GM21786 (cell line): ENCODE measurements at regions not wholly inside any gene's neighbourhood (a gene's known extent, or its start where the extent isn't known, plus 50 kb on each side); places are given as distances from the start of the nearest gene placed in this dataset.
"Not testable (repeated sequence)": the region's sequence is repeated elsewhere in the genome, so short reads cannot be mapped to it uniquely, and the experiment has no call there.

Experiments
- ATAC-seq: cut with Tn5 transposase; IDR thresholded peaks from one replicate; pipeline ENCODE4 v1.9.1; 2021; ENCODE audit not compliant: unreplicated experiment

GRCh38 chr20:26134606-26135005, 438.0 kb upstream of the ZNF337 start:
- no peak for ATAC-seq

DNA sequence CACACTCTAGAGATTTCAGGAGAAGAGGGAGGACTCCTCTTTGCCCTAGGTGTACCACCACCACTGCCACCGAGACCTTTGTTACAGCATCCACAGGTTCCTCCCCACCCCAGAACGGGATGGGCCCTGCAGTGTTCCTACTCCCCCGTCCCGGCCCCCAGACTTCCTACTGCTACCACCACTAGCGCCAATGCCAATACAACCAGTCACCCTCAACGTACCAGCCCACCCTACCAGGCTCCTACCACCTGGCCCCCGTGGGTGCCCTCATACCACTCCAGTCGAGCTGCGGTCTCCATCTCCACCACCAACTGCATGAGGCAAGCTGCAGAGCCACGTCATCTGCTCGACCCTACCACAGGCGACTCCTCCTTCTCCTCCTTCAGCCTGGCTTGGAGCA, 437.1 kb upstream of the ZNF337 start:
- not testable (repeated sequence) for ATAC-seq

DNA sequence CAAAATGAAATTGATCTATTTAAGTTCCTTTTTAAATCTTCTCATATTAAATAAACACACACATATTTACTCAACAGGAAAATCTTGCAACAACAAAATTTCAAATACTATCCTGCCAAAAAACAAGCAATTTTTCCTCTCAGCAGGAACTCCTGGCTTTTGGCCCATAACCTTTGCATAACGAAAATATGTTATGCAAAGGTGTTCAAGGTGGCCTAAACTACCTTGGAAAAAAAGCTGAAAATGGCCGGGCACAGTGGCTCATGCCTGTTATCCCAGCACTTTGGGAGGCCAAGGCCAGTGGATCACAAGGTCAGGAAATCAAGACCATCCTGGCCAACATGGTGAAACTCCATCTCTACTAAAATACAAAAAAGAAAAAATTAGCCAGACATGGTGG, 424.3 kb upstream of the ZNF337 start:
- ATAC-seq: not testable (repeated sequence)

DNA sequence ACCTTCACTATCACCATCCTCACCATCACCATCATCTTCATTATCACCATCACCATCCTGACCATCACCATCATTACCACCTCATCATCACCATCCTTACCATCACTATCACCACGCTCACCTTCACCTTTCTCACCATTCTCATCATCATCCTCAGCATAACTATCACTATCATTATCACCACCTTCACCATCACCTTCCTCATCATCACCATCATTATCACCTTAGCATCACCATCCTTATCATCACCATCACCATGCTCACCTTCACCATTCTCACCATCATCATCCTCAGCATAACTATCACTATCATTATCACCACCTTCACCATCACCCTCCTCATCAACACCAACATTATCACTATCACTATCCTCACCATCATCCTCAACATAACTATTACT, 397.8 kb upstream of the ZNF337 start:
- not testable (repeated sequence) for ATAC-seq

- ATAC-seq: not testable (repeated sequence)
Observed at GRCh38 chr20:26091921-26092320, 395.3 kb upstream of the ZNF337 start.

- not testable (repeated sequence) for ATAC-seq
Observed at GRCh38 chr20:26086195-26086594, 389.5 kb upstream of the ZNF337 start.

GRCh38 chr20:26073972-26074371, 377.3 kb upstream of the ZNF337 start:
- not testable (repeated sequence) for ATAC-seq

DNA sequence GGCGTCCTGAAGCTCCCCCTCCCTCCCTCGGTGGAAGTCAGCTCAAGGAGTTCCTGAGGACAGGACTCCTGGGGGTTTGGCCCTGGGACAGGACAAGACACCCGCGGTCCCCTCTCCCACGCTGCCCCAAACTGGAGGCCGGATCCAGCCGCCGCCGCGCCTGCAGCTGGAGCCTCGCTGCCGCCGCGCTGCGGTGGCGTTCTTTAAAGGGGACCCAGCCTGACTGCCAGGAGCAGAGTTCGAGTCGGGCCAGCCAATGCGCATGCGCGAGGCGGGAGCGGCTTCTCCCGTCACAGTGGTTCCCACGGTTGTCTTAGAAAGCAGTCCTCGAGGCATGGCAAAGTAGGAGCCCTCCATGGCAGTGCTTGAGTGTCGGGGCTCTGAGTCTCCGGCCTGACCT, 362.7 kb upstream of the ZNF337 start:
- not testable (repeated sequence) for ATAC-seq

- not testable (repeated sequence) for ATAC-seq
Observed at GRCh38 chr20:26058446-26058845, 361.8 kb upstream of the ZNF337 start.

DNA sequence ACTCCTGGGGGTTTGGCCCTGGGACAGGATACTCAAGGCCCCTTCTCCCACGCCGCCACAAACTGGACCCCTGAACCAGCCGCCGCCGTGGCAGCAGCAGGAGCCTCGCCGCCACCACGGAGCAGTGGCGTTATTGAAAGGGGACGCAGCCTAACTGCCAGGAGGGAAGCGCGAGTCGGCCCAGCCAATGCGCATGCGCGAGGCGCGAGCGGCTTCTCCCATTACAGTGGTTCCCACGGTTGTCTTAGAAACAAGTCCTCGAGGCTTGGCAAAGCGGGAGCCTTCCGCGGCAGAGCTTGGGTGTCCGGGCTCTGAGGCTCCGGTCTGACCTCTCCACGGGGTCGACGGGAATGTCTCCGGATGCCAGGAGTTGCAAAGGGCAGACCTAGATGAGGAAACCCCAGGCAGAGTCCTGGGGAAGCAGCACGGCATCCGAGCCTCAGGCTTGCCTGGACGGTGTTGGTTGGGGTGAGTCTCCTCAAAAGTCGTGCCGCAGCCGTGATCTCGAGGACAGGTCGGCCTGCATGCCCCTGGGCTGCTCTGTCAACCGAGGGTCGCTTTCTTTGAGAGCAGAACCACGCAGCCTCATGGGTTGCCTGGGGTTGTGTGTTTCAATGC, 360.6 kb upstream of the ZNF337 start:
- ATAC-seq: not testable (repeated sequence)

- ATAC-seq: not testable (repeated sequence)
Observed at GRCh38 chr20:26025792-26026191, 329.1 kb upstream of the ZNF337 start.

GRCh38 chr20:26010942-26011276, 314.3 kb upstream of the ZNF337 start:
- not testable (repeated sequence) for ATAC-seq

DNA sequence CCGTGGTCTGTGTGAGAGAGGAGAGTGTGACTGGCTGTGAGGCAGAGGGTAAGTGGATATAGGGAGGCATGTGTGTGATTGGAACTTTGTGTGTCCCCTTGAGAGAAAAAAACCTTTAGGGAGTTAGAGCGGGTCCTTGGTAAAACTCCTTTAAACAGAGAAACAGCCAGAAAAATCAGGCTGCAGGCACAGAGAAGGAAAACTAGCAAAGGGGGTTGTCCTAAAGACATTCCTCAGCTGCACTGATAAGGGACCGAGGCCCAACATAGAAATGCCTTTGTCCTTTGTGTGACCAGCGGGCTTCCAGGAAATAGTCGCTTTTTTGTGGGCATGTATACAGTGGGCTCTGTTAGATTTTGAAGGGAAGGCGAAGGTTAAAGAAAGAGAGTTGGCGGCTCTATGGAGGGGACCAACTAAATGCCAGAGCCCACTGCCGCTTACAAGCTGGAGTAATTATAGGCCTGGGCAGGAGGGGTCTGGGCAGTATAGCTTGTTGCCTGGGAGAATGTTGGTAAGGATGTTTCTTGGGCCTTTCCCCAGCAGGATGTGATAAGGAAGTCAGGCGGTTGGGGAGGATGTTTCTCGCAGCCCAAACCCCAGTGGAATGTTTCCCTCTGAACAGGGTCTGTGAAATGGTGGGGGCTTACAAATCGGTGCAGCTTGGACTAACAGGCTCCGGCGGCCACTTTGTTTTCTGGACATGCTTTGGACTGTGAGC, 313.7 kb upstream of the ZNF337 start:
- not testable (repeated sequence) for ATAC-seq

DNA sequence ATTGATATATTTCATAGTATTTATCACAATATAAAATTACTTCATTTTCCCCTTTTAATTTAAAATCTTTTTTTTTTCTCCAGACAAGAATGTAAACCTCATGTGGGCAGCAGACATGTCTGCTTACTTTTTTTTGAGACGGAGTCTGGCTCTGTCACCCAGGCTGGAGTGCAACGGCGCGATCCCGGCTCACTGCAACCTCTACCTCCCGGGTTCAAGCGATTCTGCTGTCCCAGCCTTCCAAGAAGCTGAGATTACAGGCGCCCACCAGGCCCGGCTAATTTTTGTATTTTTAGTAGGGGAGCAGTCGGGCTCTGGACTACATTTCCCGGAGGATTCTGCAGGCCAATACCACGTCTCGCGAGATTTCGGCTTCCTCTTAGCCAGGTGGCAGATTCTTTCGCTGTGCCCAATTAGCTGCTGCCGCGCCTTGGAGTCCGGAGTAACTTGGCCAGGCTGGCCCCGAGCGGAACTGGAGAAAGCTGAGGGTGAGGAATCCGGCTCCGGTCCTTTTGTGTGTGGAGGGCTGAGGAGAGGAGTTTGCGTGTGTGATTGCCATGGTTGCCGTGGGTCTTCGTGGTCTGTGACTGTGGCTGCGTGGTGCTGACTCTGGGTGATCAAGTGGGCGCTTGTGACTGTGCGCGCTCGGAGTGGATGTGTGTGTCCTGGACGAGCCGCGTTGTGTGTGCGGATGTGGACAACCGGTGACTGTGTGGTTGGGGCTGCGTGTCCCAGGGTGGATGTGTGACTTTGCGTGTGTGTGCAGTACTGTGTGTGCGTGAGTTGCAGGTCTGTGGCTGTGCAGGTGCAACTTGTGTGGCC, 313.0 kb upstream of the ZNF337 start:
- ATAC-seq: not testable (repeated sequence)

DNA sequence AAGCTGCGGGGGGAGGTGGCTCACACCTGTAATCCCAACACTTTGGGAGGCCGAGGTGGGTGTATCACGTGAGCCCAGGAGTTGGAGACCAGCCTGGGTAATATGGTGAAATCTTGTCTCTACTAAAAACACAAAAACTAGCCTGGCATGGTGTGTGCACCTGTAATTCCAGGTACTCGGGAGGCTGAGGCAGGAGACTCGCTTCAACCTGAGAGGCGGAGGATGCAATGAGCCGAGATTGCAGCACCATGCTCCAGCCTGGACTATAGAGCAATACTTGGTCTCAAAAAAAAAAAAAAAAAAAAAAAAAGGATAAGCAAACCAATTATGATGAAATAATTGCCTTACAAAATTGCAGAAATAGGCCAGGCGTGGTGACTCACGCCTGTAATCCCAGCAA, 311.4 kb upstream of the ZNF337 start:
- not testable (repeated sequence) for ATAC-seq

DNA sequence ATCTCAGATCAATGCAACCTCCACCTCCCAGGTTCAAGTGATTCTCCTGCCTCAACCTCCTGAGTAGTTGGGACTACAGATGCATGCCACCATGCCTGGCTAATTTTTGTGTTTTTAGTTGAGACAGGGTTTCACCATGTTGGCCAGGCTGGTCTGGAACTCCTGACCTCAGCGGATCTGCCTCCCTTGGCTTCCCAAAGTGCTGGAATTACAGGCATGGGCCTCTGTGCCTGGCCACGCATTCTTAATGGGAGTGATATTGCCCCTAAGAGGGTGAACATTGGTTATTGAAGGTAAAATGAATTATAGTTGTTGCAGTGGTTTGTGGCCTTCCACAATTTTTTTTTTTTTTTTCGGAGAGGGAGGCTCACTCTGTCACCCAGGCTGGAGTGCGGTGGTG, 309.5 kb upstream of the ZNF337 start:
- not testable (repeated sequence) for ATAC-seq

GRCh38 chr20:26003959-26004358, 307.3 kb upstream of the ZNF337 start:
- not testable (repeated sequence) for ATAC-seq

DNA sequence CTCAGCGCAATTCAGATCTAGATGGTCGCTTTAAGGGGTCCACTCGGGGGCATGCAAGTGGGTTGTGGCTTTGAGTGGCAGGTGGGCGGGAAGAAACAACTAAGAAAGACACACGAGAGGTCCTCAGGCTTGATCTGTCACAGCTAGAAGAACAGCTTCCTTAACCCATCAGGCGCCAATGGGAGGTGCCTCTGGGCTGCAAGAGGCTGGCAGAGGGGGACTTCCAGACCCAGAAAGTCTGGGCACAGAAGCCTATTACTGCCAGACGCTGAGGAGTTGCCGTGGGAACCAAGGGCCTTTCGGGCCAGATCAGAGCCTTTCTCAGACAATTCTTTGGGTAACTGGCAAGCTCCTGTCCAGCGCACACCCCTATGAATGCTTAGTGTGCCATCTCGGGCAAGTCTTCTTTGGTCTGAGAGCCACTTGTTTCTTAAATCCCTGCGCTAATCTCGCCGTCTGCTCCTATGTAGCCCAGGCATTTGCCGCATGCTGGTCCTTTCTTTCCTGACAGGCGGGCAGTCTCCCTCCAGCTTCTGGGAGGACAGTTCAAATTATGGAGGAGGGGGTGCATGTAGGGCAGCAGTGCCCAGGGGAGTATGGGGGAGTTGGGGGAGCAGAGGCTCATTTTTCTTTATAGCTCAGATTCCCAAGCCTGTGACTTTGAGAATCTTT, 300.9 kb upstream of the ZNF337 start:
- not testable (repeated sequence) for ATAC-seq

DNA sequence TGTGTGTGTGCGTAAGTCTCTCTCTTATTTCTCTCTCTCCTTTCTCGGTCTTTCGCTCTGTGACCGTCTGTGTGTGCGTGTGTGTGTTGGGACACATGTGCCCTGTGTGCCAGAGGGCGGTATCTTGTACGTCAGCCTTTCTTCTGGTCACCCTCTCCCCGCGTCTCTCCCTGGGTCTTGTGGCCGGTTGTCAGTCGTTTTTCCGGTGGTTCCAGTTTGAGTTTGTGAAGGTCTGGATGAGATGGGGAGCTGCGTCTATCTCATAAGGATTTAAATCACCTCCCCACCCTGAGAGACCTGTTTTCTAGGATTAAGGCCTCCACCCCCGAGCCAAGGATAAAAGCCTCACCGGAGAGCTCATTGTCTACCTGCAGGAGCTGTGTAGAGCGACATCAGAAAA, 295.5 kb upstream of the ZNF337 start:
- ATAC-seq: no peak

DNA sequence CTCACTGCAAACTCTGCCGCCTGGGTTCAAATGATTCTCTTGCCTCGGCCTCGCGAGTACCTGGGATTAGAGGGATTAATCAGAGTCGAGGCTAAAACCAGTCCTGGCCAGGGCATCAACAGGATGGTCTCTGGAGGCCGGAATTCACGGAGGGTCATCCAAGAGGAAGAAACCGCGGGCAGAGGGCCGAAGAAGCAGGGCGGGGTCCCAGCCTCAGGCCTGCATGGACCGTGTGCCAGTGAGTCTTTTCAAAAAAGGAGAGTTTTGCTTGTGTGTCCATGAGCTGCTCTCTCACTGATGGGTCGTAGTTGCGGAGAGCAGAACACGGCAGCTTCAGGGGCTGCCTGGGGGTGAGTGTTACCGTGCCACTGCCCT, 295.1 kb upstream of the ZNF337 start:
- ATAC-seq: no peak

DNA sequence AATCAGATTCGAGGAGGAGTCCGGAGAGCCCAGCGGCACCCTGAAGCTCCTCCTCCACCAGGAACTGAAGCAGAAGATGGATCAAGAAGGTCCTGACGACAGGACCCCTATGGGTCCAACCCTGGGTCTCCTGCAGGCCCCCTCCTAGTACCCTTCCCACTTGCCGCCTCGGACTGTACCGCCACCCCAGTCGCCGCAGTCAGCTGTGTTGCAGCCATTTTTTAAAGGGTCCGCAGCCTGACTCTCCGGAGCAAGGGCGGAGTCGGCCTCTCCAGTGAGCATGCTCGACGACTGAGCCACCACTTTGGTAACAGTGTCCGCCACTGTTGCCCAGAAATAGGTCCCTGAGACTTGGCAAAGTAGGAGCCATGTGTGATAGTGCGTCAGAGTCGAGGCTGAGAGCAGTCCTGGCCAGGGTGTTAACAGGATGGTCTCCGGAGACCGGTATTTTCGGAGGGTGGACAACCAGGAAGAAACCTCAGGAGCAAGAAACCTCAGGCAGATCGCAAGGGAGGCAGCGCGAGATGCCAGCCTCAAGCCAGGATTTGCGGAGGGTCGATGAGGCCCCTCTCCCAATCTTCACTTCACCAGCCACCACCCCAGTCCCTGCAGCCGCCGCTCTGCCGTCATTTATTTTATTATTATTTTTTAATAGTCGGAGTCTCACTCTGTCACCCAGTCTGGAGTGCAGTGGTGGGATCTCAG, 294.6 kb upstream of the ZNF337 start:
- ATAC-seq: no peak
